MM.1S (cell line): ENCODE measurements at regions not wholly inside any gene's neighbourhood (a gene's known extent, or its start where the extent isn't known, plus 50 kb on each side); places are given as distances from the start of the nearest gene placed in this dataset.

Experiments used
- EZH2 ChIP-seq: fragments of 300-600 bp; sonication (generic); optimal IDR thresholded peaks from 2 replicates; pipeline ENCODE3; 2017; ENCODE audit warnings: low read depth, mild to moderate bottlenecking, antibody characterized with exemption, low read length, mixed read lengths
- TF ChIP-seq, protein P1 (sequence below): fragments of 300-600 bp; sonication (generic); IDR thresholded peaks from 2 replicates; pipeline ENCODE4 v1.5.1; 2016; ENCODE audit warnings: antibody characterized with exemption, low read length, mixed read lengths

DNA sequence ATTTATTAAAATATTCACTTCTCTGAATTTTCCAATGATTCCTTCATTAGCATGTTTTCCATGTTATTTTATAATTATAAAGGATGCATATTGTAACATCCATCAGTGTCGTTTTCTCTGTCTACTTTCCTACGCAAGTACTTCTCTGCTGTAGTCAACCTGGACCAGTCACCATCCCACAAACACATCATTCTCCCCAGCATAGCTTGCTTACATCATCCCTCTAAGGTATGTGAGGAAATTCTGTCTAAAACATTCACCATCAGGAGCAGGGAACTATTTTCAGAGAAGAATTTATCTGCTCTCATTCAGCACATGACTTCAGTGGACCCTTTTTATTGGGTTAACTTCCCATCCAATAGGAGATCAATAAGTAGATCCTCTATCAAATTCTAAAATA lies 806.1 kb upstream of the ARGLU1 start:
- TF ChIP-seq, protein P1, sequence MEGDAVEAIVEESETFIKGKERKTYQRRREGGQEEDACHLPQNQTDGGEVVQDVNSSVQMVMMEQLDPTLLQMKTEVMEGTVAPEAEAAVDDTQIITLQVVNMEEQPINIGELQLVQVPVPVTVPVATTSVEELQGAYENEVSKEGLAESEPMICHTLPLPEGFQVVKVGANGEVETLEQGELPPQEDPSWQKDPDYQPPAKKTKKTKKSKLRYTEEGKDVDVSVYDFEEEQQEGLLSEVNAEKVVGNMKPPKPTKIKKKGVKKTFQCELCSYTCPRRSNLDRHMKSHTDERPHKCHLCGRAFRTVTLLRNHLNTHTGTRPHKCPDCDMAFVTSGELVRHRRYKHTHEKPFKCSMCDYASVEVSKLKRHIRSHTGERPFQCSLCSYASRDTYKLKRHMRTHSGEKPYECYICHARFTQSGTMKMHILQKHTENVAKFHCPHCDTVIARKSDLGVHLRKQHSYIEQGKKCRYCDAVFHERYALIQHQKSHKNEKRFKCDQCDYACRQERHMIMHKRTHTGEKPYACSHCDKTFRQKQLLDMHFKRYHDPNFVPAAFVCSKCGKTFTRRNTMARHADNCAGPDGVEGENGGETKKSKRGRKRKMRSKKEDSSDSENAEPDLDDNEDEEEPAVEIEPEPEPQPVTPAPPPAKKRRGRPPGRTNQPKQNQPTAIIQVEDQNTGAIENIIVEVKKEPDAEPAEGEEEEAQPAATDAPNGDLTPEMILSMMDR, result no peak
- no peak for TF ChIP-seq EZH2
